OCI-LY7 (cell line): ENCODE measurements at regions not wholly inside any gene's neighbourhood (a gene's known extent, or its start where the extent isn't known, plus 50 kb on each side); places are given as distances from the start of the nearest gene placed in this dataset.

Source experiments
- BruUV-seq: library from RNA; stranded (reverse); fragments of 400-500 nt; replicated peaks from 2 replicates; lab custom pipeline; 2021; lab: Mats Ljungman, UMichigan
- CTCF ChIA-PET: fragments of 300-600 bp; sonication (Branson Sonifier 250); formaldehyde crosslinking; loops from one replicate; lab custom pipeline; 2022; ENCODE audit warnings: antibody characterized with exemption; ENCODE audit not compliant: unreplicated experiment; lab: Charles Lee
- POLR2A ChIA-PET: fragments of 300-600 bp; sonication (Branson Sonifier 250); formaldehyde crosslinking; loops from one replicate; lab custom pipeline; 2022; ENCODE audit warnings: antibody characterized with exemption; lab: Charles Lee
- DNase-seq: peaks from one replicate; pipeline ENCODE4 v3.0.0-alpha.2; 2015; ENCODE audit warnings: low spot score
- H2AFZ ChIP-seq: fragments of 200-600 bp; sonication (generic), shearing (Covaris generic); 2 replicates; pipeline ENCODE4 v1.6.1; 2014; ENCODE audit warnings: mild to moderate bottlenecking, antibody characterized with exemption, low read length, moderate library complexity
- H3K27ac ChIP-seq: fragments of 200-600 bp; sonication (generic); 2 replicates; pipeline ENCODE4 v1.5.1; 2014; ENCODE audit warnings: mixed run types, low read depth, mild to moderate bottlenecking, moderate library complexity, low read length, inconsistent platforms; ENCODE audit not compliant: poor library complexity, severe bottlenecking
- H3K36me3 ChIP-seq: fragments of 200-600 bp; sonication (generic); 2 replicates; pipeline ENCODE4 v1.6.1; 2014; ENCODE audit warnings: mild to moderate bottlenecking, antibody characterized with exemption, low read length, moderate library complexity, mixed read lengths; ENCODE audit not compliant: insufficient read depth
- H3K4me1 ChIP-seq: fragments of 200-600 bp; sonication (generic); 2 replicates; pipeline ENCODE4 v1.5.1; 2014; ENCODE audit warnings: mild to moderate bottlenecking, low read length; ENCODE audit not compliant: insufficient read depth, poor library complexity, severe bottlenecking
- H3K4me2 ChIP-seq: fragments of 200-600 bp; sonication (generic); 2 replicates; pipeline ENCODE4 v1.6.1; 2014; ENCODE audit warnings: mild to moderate bottlenecking, low read length
- H3K4me3 ChIP-seq: fragments of 200-600 bp; sonication (generic); 2 replicates; pipeline ENCODE4 v1.5.1; 2014; ENCODE audit warnings: mild to moderate bottlenecking, low read depth, low read length; ENCODE audit not compliant: poor library complexity, severe bottlenecking
- H3K79me2 ChIP-seq: fragments of 200-600 bp; sonication (generic); 2 replicates; pipeline ENCODE4 v1.6.1; 2016; ENCODE audit warnings: low read depth, mild to moderate bottlenecking, low read length, moderate library complexity, mixed read lengths; ENCODE audit not compliant: insufficient read depth
- H3K9me2 ChIP-seq: fragments of 200-600 bp; sonication (generic); 2 replicates; pipeline ENCODE4 v1.6.1; 2016; ENCODE audit warnings: mild to moderate bottlenecking, low read length, mixed read lengths; ENCODE audit not compliant: insufficient read depth
- H3K9me3 ChIP-seq: fragments of 200-600 bp; sonication (generic); 2 replicates; pipeline ENCODE4 v1.6.1; 2014; ENCODE audit warnings: mild to moderate bottlenecking, mixed run types, low read length, mixed read lengths
- H4K20me1 ChIP-seq: fragments of 200-600 bp; sonication (generic); 2 replicates; pipeline ENCODE4 v1.6.1; 2014; ENCODE audit warnings: mild to moderate bottlenecking, antibody characterized with exemption, low read length, moderate library complexity, mixed read lengths; ENCODE audit not compliant: insufficient read depth
- EZH2phosphoT487 ChIP-seq: fragments of 200-600 bp; sonication (generic); IDR thresholded peaks from 2 replicates; pipeline ENCODE4 v1.6.1; 2018; ENCODE audit warnings: low read depth, borderline replicate concordance, mild to moderate bottlenecking, mixed run types, antibody characterized with exemption, low read length, moderate library complexity, mixed read lengths
- intact Hi-C: fragments of 100-400 bp; cut with micrococcal nuclease; formaldehyde crosslinking; loops from one replicate; pipeline ENCODE4 v1.10.0; 2022; ENCODE audit not compliant: unreplicated experiment
- TF ChIP-seq, protein P1 (sequence below): fragments of 200-600 bp; sonication (generic); conservative IDR thresholded peaks from 2 replicates; pipeline ENCODE4 v1.5.1; 2014; ENCODE audit warnings: mild to moderate bottlenecking, antibody characterized with exemption, low read length, moderate library complexity, mixed read lengths

- BruUV-seq: no TSS peak
- DNase-seq: no peak
These were observed 168.7 kb upstream of the STAC start for GRCh38 chr3:36211652-36211999.

DNA sequence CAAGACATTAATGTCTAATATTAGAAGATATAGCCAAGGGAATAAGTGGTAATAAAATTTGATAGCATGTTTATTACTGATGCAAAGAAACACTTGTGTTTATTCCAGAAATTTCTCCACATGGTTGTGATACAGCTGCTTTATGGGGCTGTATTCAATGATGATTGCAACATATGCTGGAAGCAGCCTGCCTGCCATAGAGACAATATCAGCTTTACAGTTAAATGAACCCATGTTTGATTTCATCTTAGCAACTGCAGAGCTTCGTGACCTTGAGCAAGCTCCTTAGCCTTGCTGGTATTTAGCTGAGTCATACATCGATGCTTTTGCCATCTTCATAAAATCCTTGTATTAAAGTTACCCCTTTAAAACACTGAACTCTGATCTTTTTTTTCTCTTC lies 168.1 kb upstream of the STAC start:
- POLR2A ChIA-PET: no interaction called here
- Histone ChIP-seq H3K36me3 (no peaks in the 10 kb centered on the region), H3K9me2 (no peaks in the 10 kb centered on the region), H3K4me1 (no peaks in the 10 kb centered on the region), H3K4me3 (no peak overlapping the region), H3K4me2 (no peak overlapping the region), H3K9me3 (no peaks in the 10 kb centered on the region), H3K79me2 (no peaks in the 10 kb centered on the region), H3K27ac (no peak overlapping the region), H2AFZ (no peak overlapping the region), H4K20me1 (no peaks in the 10 kb centered on the region)
- DNase-seq: no peak
- TF ChIP-seq EZH2phosphoT487: no peak
- TF ChIP-seq, protein P1, sequence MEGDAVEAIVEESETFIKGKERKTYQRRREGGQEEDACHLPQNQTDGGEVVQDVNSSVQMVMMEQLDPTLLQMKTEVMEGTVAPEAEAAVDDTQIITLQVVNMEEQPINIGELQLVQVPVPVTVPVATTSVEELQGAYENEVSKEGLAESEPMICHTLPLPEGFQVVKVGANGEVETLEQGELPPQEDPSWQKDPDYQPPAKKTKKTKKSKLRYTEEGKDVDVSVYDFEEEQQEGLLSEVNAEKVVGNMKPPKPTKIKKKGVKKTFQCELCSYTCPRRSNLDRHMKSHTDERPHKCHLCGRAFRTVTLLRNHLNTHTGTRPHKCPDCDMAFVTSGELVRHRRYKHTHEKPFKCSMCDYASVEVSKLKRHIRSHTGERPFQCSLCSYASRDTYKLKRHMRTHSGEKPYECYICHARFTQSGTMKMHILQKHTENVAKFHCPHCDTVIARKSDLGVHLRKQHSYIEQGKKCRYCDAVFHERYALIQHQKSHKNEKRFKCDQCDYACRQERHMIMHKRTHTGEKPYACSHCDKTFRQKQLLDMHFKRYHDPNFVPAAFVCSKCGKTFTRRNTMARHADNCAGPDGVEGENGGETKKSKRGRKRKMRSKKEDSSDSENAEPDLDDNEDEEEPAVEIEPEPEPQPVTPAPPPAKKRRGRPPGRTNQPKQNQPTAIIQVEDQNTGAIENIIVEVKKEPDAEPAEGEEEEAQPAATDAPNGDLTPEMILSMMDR: no peak
- intact Hi-C loops: no loop called here
- no TSS peak for BruUV-seq
- CTCF ChIA-PET: no interaction called here

More at GRCh38 chr3:36211652-36211999, 168.7 kb upstream of the STAC start:
- TF ChIP-seq, protein P1: no peak
- no peak for TF ChIP-seq EZH2phosphoT487
- no peaks in the 10 kb centered on the region for H3K79me2 ChIP-seq
- POLR2A ChIA-PET: no interaction called here
- H3K4me3 ChIP-seq: no peak overlapping the region
- intact Hi-C loops: no loop called here
- no peak overlapping the region for H3K4me2 ChIP-seq
- H3K4me1 ChIP-seq: no peaks in the 10 kb centered on the region
- CTCF ChIA-PET: no interaction called here
- H3K9me2 ChIP-seq: no peaks in the 10 kb centered on the region
- no peak overlapping the region for H2AFZ ChIP-seq
- no peaks in the 10 kb centered on the region for H3K9me3 ChIP-seq
- no peaks in the 10 kb centered on the region for H4K20me1 ChIP-seq
- no peak overlapping the region for H3K27ac ChIP-seq
- H3K36me3 ChIP-seq: no peaks in the 10 kb centered on the region

GRCh38 chr3:36214460-36214859 lies 165.8 kb upstream of the STAC start:
- Histone ChIP-seq H4K20me1 (no peaks in the 10 kb centered on the region), H3K9me2 (no peaks in the 10 kb centered on the region), H3K4me1 (no peaks in the 10 kb centered on the region), H3K36me3 (no peaks in the 10 kb centered on the region), H3K4me2 (no peak overlapping the region), H3K79me2 (no peaks in the 10 kb centered on the region), H2AFZ (no peak overlapping the region), H3K9me3 (no peaks in the 10 kb centered on the region), H3K4me3 (no peak overlapping the region), H3K27ac (no peak overlapping the region)
- CTCF ChIA-PET: no interaction called here
- POLR2A ChIA-PET: interaction anchor here (0.7 kb wide), 1 partner anchor 1006 kb away, joined by 5 read pairs; no protein-coding TSS in a partner anchor
- no peak for TF ChIP-seq EZH2phosphoT487
- TF ChIP-seq, protein P1: no peak
- no peak for DNase-seq
- no TSS peak for BruUV-seq
- intact Hi-C loops: no loop called here
